ENCODE measurements at regions not wholly inside any gene's neighbourhood (a gene's known extent, or its start where the extent isn't known, plus 50 kb on each side); places are given as distances from the start of the nearest gene placed in this dataset.

- no peak overlapping the region for H3K4me3 ChIP-seq
- H3K27ac ChIP-seq = no peak overlapping the region
- TF ChIP-seq POLR2A (IDR thresholded peaks at IDR 0.05) = no peak
- TF ChIP-seq POLR2AphosphoS5 (IDR thresholded peaks at IDR 0.05; ENCODE audit: insufficient read depth in 1 of 2, low read depth in 1 of 2) = no peak
- TF ChIP-seq, protein P1, sequence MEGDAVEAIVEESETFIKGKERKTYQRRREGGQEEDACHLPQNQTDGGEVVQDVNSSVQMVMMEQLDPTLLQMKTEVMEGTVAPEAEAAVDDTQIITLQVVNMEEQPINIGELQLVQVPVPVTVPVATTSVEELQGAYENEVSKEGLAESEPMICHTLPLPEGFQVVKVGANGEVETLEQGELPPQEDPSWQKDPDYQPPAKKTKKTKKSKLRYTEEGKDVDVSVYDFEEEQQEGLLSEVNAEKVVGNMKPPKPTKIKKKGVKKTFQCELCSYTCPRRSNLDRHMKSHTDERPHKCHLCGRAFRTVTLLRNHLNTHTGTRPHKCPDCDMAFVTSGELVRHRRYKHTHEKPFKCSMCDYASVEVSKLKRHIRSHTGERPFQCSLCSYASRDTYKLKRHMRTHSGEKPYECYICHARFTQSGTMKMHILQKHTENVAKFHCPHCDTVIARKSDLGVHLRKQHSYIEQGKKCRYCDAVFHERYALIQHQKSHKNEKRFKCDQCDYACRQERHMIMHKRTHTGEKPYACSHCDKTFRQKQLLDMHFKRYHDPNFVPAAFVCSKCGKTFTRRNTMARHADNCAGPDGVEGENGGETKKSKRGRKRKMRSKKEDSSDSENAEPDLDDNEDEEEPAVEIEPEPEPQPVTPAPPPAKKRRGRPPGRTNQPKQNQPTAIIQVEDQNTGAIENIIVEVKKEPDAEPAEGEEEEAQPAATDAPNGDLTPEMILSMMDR (IDR thresholded peaks at IDR 0.05) = no peak
- intact Hi-C loops (cut with DNase I) = no loop called here
- H3K4me1 ChIP-seq = no peaks in the 10 kb centered on the region
- H3K27me3 ChIP-seq = no peaks in the 10 kb centered on the region
- no peak for DNase-seq (ENCODE audit: extremely low spot score in 2 of 2)
- H3K36me3 ChIP-seq = no peaks in the 10 kb centered on the region
- no peaks in the 10 kb centered on the region for H3K9me3 ChIP-seq
Observed at GRCh38 chr20:22491194-22491505, 93.2 kb downstream of the FOXA2 start.

DNA sequence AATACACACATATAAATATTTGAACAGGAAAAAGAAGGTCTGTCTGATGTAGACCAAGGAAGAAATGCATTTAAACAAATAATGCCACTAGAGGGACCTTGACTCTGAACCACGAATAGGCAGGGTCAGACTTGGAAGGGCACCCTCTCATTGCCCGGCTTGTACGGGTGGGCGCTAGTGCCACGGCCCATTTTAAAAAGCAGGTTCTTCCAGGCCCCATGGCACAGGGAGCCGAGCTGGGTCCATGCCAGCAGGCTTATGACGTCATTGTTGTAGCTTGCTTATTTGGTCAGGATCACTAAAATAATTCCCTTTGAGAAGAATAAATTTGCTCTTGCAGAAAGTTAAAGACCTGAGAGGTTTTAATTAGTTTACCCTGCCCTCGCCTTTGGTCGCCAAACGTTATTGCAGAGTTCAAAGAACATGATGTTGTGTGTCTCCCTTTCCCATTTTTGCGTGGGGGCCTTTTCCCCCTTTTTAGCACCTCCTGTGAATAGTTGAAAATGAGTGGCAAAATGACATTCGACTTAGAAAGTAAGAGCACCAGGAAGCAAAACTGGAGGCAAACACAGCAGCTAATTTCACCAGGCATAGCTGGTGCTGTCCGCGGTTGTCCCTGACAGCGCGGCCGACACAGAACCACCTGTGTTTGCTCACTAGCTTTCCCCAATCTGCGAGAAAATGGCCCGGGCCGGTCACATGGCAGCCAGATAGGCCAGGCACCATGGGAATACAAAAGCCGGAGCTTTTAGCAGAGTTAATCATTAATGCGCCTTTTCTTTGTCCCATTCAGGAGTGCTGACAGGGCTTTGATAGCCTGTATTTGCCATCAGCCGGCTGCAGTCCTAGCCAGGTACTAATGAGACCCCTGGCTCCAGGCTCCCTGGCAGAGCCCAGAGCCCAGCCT, 93.8 kb downstream of the FOXA2 start:
- H3K36me3 ChIP-seq = no peaks in the 10 kb centered on the region
- peak in 1 of 2 donors; percentile 27 for DNase-seq (ENCODE audit: extremely low spot score in 2 of 2)
- no peaks in the 10 kb centered on the region for H3K9me3 ChIP-seq
- intact Hi-C loops (cut with DNase I) = no loop called here
- TF ChIP-seq POLR2AphosphoS5 (IDR thresholded peaks at IDR 0.05; ENCODE audit: insufficient read depth in 1 of 2, low read depth in 1 of 2) = no peak
- TF ChIP-seq POLR2A (IDR thresholded peaks at IDR 0.05) = no peak
- TF ChIP-seq, protein P1 (IDR thresholded peaks at IDR 0.05) = no peak
- H3K4me1 ChIP-seq = no peaks in the 10 kb centered on the region
- H3K27ac ChIP-seq = no peak overlapping the region
- no peaks in the 10 kb centered on the region for H3K27me3 ChIP-seq
- no peak overlapping the region for H3K4me3 ChIP-seq

GRCh38 chr20:22489626-22490286, 94.6 kb downstream of the FOXA2 start:
- intact Hi-C loops (cut with DNase I) = no loop called here
- DNase-seq (ENCODE audit: extremely low spot score in 2 of 2) = peak in 1 of 2 donors; percentile 52
- no peak for TF ChIP-seq POLR2AphosphoS5 (IDR thresholded peaks at IDR 0.05; ENCODE audit: insufficient read depth in 1 of 2, low read depth in 1 of 2)
- no peak for TF ChIP-seq POLR2A (IDR thresholded peaks at IDR 0.05)
- TF ChIP-seq, protein P1 (IDR thresholded peaks at IDR 0.05) = no peak
- Histone ChIP-seq H3K27ac (no peak overlapping the region), H3K27me3 (no peaks in the 10 kb centered on the region), H3K4me1 (no peaks in the 10 kb centered on the region), H3K4me3 (no peak overlapping the region), H3K9me3 (no peaks in the 10 kb centered on the region), H3K36me3 (no peaks in the 10 kb centered on the region)

GRCh38 chr20:22480336-22480735, 104.0 kb downstream of the FOXA2 start:
- Histone ChIP-seq H3K27ac (no peak overlapping the region), H3K36me3 (no peaks in the 10 kb centered on the region), H3K27me3 (no peaks in the 10 kb centered on the region), H3K4me1 (no peaks in the 10 kb centered on the region), H3K9me3 (no peaks in the 10 kb centered on the region), H3K4me3 (no peak overlapping the region)
- intact Hi-C loops (cut with DNase I) = no loop called here
- DNase-seq (ENCODE audit: extremely low spot score in 2 of 2) = no peak
- TF ChIP-seq POLR2AphosphoS5 (IDR thresholded peaks at IDR 0.05; ENCODE audit: insufficient read depth in 1 of 2, low read depth in 1 of 2) (no peak), POLR2A (IDR thresholded peaks at IDR 0.05) (no peak)
- TF ChIP-seq, protein P1 (IDR thresholded peaks at IDR 0.05) = no peak

- intact Hi-C loops (cut with DNase I) = no loop called here
- no peaks in the 10 kb centered on the region for H3K9me3 ChIP-seq
- H3K4me1 ChIP-seq = no peaks in the 10 kb centered on the region
- no peak for DNase-seq (ENCODE audit: extremely low spot score in 2 of 2)
- H3K27me3 ChIP-seq = no peaks in the 10 kb centered on the region
- H3K36me3 ChIP-seq = no peaks in the 10 kb centered on the region
- H3K4me3 ChIP-seq = no peak overlapping the region
- no peak overlapping the region for H3K27ac ChIP-seq
- TF ChIP-seq POLR2A (IDR thresholded peaks at IDR 0.05) (no peak), POLR2AphosphoS5 (IDR thresholded peaks at IDR 0.05; ENCODE audit: insufficient read depth in 1 of 2, low read depth in 1 of 2) (no peak)
- TF ChIP-seq, protein P1 (IDR thresholded peaks at IDR 0.05) = no peak
Observed at GRCh38 chr20:22475662-22476061, 108.7 kb downstream of the FOXA2 start.

All from vagina (tissue), 2 donors.